Epithelial cell of esophagus (primary cell): ENCODE measurements at regions not wholly inside any gene's neighbourhood (a gene's known extent, or its start where the extent isn't known, plus 50 kb on each side); places are given as distances from the start of the nearest gene placed in this dataset.

Experiments
- DNase-seq: peaks from one replicate; pipeline ENCODE4 v3.0.0; 2010; ENCODE audit warnings: low read depth
- H3K4me3 ChIP-seq: 2 replicates; pipeline ENCODE4 v1.5.1; 2011; ENCODE audit warnings: mild to moderate bottlenecking, low read length, control low read depth
- TF ChIP-seq, protein P1 (sequence below): IDR thresholded peaks from 2 replicates; pipeline ENCODE4 v1.5.1; 2011; ENCODE audit warnings: low read depth, mild to moderate bottlenecking, low read length, control low read depth, inconsistent platforms; ENCODE audit not compliant: insufficient read depth; ENCODE audit errors: missing control alignments

DNA sequence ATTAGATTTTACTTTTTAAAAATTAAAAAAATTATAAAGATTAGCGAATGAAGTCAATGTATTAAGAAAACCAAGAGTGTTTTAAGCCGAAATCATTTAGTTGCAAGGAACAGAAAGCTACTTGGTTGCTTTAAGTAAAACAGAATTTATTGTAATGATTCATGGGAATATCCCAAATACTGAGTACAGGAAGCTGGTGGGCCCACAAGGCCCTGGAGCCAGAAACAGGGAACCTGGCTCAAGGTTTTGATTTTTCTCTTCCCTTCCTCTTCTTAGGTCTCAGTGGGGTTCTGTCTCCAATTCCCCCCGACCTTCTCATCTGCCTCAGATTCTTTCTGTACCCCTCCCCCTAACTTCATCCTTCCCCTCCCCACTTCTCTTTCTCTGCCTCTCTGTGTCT is 229.0 kb downstream of the TLE3 start:
- DNase-seq = no peak
- H3K4me3 ChIP-seq = no peak overlapping the region
- TF ChIP-seq, protein P1, sequence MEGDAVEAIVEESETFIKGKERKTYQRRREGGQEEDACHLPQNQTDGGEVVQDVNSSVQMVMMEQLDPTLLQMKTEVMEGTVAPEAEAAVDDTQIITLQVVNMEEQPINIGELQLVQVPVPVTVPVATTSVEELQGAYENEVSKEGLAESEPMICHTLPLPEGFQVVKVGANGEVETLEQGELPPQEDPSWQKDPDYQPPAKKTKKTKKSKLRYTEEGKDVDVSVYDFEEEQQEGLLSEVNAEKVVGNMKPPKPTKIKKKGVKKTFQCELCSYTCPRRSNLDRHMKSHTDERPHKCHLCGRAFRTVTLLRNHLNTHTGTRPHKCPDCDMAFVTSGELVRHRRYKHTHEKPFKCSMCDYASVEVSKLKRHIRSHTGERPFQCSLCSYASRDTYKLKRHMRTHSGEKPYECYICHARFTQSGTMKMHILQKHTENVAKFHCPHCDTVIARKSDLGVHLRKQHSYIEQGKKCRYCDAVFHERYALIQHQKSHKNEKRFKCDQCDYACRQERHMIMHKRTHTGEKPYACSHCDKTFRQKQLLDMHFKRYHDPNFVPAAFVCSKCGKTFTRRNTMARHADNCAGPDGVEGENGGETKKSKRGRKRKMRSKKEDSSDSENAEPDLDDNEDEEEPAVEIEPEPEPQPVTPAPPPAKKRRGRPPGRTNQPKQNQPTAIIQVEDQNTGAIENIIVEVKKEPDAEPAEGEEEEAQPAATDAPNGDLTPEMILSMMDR = no peak

DNA sequence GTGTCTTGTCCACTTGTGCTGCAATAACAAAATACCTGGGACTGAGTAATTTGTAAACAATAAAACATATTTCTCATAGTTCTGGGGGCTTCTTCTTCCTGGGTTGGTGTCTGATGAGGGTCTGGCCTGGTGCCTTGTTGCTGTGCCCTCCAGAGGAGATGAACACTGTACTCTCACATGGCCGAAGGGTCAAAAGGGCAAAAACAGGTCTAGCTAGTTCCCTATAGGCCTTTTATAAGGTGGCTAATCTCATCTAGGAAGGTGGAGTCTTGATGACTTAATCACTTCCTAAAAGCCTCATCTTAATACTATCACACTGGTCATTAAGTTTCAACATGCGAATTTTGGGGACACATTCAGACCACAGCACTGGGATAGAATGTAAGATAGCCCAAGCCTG is 228.4 kb downstream of the TLE3 start:
- TF ChIP-seq, protein P1 = no peak
- no peak overlapping the region for H3K4me3 ChIP-seq
- DNase-seq = no peak

DNA sequence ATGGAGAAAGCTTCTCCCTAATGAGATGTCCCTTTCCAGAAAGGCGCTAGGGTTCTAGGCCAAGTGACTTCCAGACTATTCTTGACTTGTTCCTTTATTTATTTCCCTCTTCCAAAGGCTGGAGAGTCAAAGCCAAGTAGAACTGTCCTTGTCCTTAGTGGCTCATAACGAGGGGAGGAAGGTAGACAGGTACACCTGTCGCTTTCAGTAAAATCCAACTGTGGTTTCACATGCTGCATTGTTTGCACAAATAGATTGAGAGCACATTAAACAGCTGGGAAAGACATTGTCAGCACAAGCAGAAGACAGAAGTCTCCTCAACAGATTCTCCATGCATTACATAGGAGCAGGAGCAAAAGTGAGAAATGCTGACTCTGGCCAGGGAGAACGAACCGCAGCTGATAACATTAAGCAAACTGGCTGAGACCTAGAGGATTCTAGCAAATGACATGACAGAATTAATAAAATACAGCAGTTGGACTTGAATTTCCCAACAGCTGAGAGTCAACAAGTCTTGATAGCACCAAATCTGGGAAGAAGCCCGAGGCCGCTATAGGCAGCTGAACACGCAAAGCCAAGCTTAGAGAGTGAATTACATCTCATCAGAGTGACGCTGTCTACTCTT is 227.7 kb downstream of the TLE3 start:
- DNase-seq = no peak
- no peak overlapping the region for H3K4me3 ChIP-seq
- TF ChIP-seq, protein P1 = no peak

DNA sequence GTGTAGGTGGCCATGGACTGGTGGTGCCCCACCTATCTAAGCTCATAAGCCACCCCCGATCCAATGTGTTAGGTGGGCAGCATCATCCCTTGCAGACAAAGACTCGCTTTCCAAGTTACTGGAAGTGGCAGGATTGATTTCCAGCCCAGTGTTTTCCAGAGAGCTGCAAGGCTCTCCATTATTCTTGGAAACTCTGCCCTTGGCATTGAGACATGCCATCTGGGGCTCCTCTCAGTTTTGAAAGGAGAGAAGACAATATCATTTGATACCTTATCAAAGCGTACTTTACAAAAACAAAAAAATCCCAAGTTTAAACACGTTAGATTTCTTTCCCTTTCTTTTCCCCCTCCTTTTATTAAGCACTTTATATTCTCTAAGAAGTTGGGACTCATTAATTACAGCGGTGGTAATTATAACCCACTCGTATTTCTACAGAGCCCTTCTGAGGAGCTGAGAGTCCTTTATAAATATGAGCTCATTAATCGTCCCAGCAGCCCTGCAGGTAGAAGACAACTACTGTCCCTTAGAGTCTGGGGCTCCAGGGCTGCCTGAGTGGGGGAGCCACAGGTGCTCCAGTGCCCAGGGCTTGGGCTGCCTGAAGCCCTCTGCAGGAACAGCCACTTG is 226.1 kb downstream of the TLE3 start:
- DNase-seq = no peak
- H3K4me3 ChIP-seq = no peak overlapping the region
- TF ChIP-seq, protein P1 = no peak

DNA sequence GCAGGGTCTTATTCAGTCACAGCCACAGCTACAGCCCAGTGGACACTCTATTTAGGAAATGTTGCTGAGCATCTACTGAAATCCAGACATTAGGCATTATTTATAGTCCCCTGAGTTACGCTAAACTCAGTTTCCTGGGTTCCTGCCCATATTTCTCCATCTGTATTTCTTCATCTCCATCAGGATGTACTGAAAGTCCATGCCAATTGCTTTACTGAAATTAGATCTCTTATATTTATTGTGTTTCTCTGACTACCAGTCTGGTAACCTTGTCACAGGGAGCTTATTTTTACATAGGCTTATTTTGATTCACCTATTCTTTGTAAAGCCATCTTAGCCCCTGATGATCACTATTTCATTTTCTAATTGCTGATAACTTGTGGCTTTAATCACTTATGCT is 223.9 kb downstream of the TLE3 start:
- no peak overlapping the region for H3K4me3 ChIP-seq
- no peak for DNase-seq
- TF ChIP-seq, protein P1 = no peak

DNA sequence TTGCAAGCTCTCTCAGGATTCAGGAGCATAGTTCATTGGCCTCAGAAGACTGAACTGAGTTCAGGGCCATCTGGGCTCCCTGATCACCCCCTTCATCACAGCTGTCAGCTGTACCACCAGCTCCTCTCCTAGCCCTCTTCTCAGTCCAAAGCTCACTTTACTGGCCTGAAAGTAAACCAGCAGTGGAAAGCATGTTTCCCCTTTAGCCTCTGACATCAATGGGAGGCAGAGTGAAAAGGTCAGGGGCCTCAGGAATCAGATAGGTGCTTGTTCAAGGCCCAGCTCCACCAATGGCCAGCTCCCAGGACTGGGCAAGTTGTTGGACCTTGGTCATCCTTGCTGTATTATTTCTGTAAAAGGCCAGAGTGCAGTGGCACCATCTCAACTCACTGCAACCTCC is 223.4 kb downstream of the TLE3 start:
- no peak for DNase-seq
- no peak overlapping the region for H3K4me3 ChIP-seq
- TF ChIP-seq, protein P1 = no peak
